T-helper 2 cell (primary cell): ENCODE measurements at regions not wholly inside any gene's neighbourhood (a gene's known extent, or its start where the extent isn't known, plus 50 kb on each side); places are given as distances from the start of the nearest gene placed in this dataset.

Experiments used
- DNase-seq, 5 experiments: peaks; one replicate each; pipeline versions ENCODE4 v3.0.0 to v3.0.0-alpha.2; 2012 to 2022

DNA sequence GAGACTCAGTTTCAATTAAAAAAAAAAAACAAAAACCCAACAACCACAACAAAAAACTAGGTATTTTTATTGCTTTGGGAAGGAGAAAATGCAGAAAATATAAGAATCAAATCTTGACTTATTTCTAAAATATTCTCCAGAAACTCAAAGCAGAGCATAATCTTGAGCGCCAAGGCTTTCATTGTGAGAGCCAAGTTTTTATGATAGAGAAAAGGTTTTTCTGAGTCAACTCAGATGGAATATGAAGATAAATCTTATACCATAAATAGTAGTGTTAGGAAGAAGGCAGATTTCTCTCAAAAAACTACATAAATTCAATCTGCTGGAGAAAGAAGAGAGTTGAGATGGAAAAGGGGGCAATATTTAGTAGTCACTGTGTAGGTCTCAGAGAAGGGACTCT, 121.2 kb upstream of the OSR1 start:
- DNase-seq, result no peak

GRCh38 chr2:19478409-19478808, 120.0 kb upstream of the OSR1 start:
- no peak for DNase-seq

- no peak for DNase-seq
These were observed 117.9 kb upstream of the OSR1 start for GRCh38 chr2:19476327-19476726.

DNA sequence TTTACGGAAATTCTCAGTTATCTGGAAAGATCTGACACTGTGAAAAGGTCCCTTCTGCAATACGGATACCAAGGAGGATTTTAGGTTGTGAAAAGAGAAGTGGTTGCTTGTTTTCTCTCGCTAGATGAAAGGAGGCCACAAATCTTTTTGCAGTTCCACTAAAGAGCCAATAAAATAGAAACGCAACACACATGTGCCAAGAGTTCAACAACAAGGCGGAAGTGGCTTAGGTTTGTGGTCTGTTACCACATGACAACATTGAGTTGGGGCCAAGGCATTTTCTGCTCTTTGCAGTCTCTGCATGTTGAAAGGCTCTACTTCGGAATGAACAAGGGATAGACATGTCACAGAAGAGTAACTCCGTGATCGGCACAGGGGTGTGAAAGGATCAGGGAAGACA, 115.7 kb upstream of the OSR1 start:
- peak in 3 of 5 experiments; percentile 21 to 91 (median 61) for DNase-seq

- DNase-seq, result no peak
These were observed 114.9 kb upstream of the OSR1 start for GRCh38 chr2:19473350-19473749.

DNA sequence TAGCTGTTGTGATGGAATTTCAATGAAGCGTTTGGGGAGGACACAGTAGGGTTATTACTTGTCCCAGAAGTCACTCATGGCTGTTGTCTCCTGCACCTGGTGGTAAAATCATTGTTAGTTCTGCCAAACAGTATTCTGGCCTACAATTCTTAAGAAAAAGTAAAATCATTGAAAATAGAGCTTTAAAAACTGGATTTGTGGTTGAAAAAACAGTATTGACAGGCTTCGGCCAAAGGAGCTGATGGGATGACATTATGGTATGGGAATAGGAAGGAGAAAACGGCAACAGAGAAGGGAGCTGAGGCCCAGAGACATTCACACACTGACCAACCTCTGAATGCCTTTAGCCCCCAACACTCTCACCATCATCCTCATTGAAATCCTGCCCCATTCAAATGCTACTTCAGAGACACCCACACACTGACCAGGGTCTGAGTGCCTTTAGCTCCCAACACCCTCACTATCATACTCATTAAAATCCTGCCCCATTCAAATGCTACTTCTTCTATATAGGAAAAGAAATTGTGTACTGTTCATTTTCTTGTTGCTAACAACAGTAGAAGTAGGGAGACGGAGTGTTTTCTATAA, 114.1 kb upstream of the OSR1 start:
- no peak for DNase-seq

DNA sequence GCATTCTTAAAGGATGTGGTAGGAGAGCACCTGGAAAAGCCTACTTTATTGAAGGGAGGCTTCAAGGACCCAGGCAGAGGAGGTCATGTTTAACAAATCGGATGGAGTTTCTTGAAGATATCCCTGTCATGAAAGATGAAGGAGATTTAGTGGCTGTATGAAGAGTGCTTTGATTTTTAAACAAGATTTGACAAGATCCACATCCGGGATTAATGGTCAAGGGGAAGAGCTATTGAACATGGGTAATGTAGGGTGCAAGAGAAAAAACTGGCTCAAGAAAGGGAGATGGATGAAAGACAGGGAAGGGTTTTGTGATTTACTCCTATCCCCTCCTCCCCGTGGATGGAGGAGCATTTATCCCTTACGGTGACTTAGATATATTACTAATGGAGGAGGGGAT, 113.1 kb upstream of the OSR1 start:
- DNase-seq, result no peak

DNA sequence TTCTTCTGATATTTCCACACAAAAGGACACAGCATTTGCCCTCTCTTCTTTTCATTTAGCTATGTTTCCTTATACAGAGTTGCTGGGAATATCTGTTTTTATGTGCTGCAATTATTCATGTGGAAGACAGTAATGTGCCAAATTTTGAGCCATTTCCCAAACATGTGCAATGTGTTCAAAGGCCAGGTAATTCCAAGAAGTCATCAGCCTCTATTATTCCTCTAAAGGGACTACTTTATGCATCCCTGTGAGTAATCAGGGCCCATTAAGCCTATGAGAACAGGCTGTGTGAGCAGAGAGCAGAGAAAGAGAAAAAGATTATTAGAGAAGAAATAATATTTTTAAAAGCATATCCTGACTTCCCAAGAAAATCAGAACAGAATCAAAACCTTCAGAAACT, 107.6 kb upstream of the OSR1 start:
- no peak for DNase-seq

- DNase-seq, result no peak
These were observed 103.8 kb upstream of the OSR1 start for GRCh38 chr2:19462256-19462645.

GRCh38 chr2:19461504-19462255, 103.3 kb upstream of the OSR1 start:
- no peak for DNase-seq

DNA sequence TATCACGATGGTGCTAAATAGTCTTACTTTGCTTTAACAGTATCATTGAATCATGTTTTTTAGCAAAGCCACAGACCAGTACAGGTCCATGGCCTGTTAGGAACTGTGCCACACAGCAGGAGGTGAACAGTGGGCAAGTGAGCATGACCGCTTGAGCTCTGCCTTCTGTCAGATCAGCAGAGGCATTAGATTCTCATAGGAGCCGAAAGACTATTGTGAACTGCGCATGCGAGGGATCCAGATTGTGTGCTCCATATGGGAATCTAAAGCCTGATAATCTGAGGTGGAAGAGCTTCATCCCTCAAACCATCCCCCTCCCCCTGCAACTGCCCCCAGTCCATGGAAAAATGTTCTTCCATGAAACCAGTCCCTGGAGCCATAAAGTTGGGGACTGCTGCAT, 102.3 kb upstream of the OSR1 start:
- no peak for DNase-seq

DNA sequence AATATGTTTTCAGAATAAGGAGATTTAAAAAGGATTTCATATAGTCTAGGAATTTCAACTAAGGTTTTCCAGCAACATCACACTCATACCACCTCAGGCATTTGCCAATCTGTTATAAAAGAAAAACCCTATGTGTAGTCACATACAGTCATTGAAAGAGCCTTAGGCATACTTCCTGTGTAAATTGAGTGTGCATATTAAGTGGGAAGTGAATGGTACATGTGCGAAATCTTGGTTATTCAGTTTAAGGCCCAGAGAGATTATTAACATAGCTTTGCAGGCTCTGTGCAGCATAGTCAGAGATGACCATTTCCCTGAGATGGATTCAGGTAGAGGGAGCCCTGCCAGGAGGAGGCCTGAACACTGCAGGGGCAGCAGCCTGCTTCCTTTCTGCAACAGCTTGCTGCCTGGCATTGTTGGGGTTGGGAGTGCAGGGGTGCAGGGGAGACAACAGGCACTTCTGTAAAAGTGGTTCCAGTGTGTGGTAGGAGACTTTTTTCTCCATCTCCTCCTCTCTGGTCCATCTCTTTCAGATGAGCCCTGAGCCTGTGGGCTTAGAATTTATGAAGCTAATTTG, 100.1 kb upstream of the OSR1 start:
- DNase-seq, result no peak

GRCh38 chr2:19457809-19458208, 99.4 kb upstream of the OSR1 start:
- no peak for DNase-seq

GRCh38 chr2:19456705-19457309, 98.4 kb upstream of the OSR1 start:
- DNase-seq, result no peak

DNA sequence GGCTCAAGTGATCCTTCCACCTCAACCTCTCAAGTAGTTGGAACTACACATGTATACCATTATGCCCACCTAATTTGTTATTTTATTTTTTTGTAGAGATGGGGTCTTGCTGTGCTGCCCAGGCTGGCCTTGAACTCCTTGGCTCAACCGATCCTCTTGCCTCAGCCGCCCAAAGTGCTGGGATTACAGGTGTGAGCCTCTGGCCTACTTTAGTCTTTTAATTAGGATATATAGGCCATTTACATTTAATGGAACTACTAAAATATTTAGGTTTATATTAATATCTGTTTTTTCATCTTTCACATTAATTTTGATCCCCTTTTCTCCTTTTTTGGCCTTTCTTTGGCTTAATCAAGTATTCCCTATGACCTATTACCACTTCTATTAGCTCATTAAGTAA, 95.7 kb upstream of the OSR1 start:
- DNase-seq, result no peak

GRCh38 chr2:19442731-19443130, 84.3 kb upstream of the OSR1 start:
- DNase-seq, result no peak

DNA sequence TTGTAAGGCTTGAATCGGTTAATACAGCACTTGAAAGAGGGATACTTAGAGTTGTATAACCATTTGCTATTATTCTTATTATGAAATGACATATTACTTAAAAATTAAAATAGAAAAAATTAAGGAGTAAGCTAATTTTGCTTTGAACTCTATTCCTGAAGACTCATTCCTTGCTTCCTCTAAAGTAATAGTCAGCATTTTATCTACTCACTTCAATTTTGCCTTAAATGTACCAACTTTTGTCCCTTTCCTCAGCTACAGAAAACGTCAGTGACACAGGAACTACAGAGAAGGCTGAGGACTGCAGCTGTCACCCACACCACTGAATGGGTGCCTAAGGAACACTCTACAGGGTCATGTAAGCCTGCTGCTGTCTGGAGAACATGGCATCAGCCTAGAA, 80.7 kb upstream of the OSR1 start:
- DNase-seq, result no peak

DNA sequence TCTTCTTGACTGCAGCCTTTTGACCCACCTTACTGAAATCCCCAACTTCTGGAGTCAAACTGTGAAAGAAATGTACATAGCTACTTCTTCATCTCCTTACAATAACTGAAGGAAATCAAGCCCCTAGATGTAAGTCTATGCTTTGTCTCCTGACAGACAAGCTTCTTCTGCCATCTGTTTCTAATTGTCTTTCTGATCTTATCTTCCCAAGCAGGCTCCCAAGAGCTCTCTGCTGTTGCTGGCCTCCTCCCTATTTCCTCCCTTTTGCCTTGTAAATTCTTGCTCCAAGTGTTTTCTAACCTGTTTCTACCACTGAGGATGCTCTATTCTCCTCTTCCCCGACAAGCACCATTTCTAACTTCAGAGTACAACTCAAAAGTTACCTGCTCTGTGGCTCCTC, 77.4 kb upstream of the OSR1 start:
- DNase-seq, result no peak

DNA sequence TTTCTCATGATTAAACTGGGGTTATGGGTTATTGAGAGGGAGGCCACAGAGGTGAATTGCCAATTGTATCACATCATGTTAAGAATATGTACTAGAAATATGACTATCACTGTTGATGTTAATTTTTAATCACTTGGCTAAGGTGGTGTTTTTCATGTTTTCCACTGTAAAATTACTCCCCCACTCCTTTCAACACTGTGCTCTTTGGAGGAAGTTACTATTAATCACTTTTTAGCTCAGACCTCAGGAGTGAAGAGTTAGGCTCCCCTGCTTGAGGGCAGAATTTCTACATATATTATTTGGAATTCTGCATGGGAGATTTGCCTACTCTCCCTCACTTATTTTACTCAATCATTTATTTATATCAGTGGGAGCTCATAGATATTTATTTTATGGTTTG, 76.0 kb upstream of the OSR1 start:
- DNase-seq, result no peak

DNA sequence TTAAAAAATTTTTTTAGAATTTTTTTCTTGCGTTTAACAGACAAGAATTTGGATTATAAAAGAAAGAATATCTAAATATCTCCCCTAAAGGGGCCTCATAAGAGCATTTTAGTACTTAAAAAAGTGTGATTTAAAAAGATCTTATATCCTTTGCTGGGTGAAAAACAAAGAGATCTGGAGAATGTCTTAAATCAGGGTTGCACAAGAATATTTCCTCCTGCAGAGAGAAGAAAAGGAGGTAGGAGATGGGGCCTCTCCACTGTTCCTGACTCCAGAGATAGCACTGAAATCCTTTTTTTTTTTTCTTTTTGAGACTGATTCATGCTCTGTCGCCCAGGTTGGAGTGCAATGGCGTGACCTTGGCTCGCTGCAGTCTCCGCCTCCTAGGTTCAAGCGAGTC, 68.5 kb upstream of the OSR1 start:
- DNase-seq, result no peak

- no peak for DNase-seq
These were observed 67.7 kb upstream of the OSR1 start for GRCh38 chr2:19426144-19426543.

- no peak for DNase-seq
These were observed 67.0 kb upstream of the OSR1 start for GRCh38 chr2:19425419-19425818.

DNA sequence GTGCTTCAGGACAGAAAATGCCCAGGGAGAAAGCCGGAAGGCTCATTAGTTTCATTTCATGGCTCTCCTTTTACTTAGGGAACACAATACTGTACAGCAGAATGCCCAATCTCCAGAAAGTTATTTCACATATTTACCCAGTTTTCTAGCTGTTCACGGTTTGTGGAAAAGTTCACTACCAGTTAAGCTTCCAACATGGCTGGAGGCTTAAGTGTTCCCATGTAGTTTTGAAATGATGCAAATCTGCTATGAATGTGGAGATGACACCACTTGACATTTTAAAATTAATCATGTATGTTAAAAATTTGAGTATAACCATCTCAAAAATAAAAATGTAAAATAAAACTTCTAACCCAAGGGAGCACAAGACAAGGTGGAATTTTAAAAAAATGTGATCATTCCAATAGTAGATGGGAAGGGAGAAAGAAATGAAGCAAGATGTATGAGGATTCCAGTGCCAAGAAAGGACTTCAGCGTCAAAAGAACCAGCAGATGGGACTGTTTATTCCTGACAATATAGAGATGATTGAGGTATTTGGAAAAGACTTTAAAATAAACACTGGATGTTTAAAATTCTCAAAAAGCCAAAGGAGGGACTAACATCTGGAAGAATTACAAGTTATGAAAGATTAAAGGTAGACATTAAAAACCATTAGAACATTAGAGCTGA, 60.9 kb upstream of the OSR1 start:
- no peak for DNase-seq
